ENCODE measurements at regions not wholly inside any gene's neighbourhood (a gene's known extent, or its start where the extent isn't known, plus 50 kb on each side); places are given as distances from the start of the nearest gene placed in this dataset.
A peak's percentile ranks its signal among the peaks of the same experiment; 100 is the strongest.
"Not testable (repeated sequence)": the region's sequence is repeated elsewhere in the genome, so short reads cannot be mapped to it uniquely, and the experiment has no call there.

GRCh38 chr5:96112703-96113102, 151.1 kb upstream of the ELL2 start:
- H3K4me3 ChIP-seq, result no peak overlapping the region
- peaks cover 0 to 28% (median 7%) of the 10 kb centered on the region in 3 donors for H3K4me1 ChIP-seq
- ATAC-seq, result no peak
- 94% methylated on average over 2 of the region's 2 CpGs; no CpG with 5 or more reads in 1 of the 2 donors for WGBS, 2 donors (ENCODE audit: low coverage in 1 of 2)
- H3K36me3 ChIP-seq, result no peaks in the 10 kb centered on the region
- H3K9me3 ChIP-seq, result no peaks in the 10 kb centered on the region
- H3K27ac ChIP-seq, result peak overlapping the region in 1 of 4 donors; percentile 63
- TF ChIP-seq POLR2AphosphoS5 (IDR thresholded peaks at IDR 0.05), result no peak
- TF ChIP-seq POLR2A (IDR thresholded peaks at IDR 0.05), result no peak
- TF ChIP-seq, protein P1, sequence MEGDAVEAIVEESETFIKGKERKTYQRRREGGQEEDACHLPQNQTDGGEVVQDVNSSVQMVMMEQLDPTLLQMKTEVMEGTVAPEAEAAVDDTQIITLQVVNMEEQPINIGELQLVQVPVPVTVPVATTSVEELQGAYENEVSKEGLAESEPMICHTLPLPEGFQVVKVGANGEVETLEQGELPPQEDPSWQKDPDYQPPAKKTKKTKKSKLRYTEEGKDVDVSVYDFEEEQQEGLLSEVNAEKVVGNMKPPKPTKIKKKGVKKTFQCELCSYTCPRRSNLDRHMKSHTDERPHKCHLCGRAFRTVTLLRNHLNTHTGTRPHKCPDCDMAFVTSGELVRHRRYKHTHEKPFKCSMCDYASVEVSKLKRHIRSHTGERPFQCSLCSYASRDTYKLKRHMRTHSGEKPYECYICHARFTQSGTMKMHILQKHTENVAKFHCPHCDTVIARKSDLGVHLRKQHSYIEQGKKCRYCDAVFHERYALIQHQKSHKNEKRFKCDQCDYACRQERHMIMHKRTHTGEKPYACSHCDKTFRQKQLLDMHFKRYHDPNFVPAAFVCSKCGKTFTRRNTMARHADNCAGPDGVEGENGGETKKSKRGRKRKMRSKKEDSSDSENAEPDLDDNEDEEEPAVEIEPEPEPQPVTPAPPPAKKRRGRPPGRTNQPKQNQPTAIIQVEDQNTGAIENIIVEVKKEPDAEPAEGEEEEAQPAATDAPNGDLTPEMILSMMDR (IDR thresholded peaks at IDR 0.05), result no peak
- TF ChIP-seq EP300 (IDR thresholded peaks at IDR 0.05), result no peak
- no peaks in the 10 kb centered on the region for H3K27me3 ChIP-seq

DNA sequence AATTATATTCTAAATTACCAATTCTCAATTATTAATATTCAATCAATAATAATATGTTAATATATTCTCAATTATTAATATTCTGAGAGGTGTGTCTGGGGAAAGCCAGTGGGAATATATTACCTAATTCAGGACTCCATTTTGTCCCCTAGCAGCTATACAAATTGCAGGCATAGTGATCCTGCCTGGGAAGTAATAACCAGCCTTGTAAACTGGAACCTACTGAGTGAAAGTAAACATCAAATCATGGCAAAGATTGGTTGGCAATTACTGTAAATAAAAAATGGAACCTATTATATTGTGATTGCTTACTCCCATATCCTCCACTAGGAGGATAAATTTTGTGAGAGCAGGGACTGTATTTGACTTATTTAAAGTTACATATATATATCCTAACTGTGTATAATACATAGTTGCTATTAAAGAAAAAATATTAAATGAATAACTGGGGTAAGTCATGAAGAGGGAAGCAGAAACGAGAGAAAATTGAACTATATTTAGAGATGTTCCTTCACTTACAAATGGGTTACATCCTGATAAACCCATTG, 150.5 kb upstream of the ELL2 start:
- Histone ChIP-seq H3K4me3 (no peak overlapping the region), H3K27me3 (no peaks in the 10 kb centered on the region), H3K9me3 (no peaks in the 10 kb centered on the region), H3K36me3 (no peaks in the 10 kb centered on the region), H3K27ac (no peak overlapping the region), H3K4me1 (peaks cover 0 to 23% (median 7%) of the 10 kb centered on the region in 3 donors)
- ATAC-seq, result no peak
- TF ChIP-seq POLR2A (IDR thresholded peaks at IDR 0.05) (no peak), EP300 (IDR thresholded peaks at IDR 0.05) (no peak), POLR2AphosphoS5 (IDR thresholded peaks at IDR 0.05) (no peak)
- TF ChIP-seq, protein P1 (IDR thresholded peaks at IDR 0.05), result no peak
- WGBS, 2 donors (ENCODE audit: low coverage in 1 of 2), result 60 to 79% methylated on average over 1 of the region's 1 CpG

- ATAC-seq, result no peak
- WGBS, 2 donors (ENCODE audit: low coverage in 1 of 2), result 94 to 96% methylated on average over 2 to 3 of the region's 3 CpGs
- Histone ChIP-seq H3K27ac (no peak overlapping the region), H3K9me3 (no peaks in the 10 kb centered on the region), H3K27me3 (no peaks in the 10 kb centered on the region), H3K36me3 (no peaks in the 10 kb centered on the region), H3K4me3 (no peak overlapping the region), H3K4me1 (peaks cover 0 to 16% (median 4%) of the 10 kb centered on the region in 3 donors)
- TF ChIP-seq POLR2A (IDR thresholded peaks at IDR 0.05), result no peak
These were observed 149.6 kb upstream of the ELL2 start for GRCh38 chr5:96111080-96111756.

DNA sequence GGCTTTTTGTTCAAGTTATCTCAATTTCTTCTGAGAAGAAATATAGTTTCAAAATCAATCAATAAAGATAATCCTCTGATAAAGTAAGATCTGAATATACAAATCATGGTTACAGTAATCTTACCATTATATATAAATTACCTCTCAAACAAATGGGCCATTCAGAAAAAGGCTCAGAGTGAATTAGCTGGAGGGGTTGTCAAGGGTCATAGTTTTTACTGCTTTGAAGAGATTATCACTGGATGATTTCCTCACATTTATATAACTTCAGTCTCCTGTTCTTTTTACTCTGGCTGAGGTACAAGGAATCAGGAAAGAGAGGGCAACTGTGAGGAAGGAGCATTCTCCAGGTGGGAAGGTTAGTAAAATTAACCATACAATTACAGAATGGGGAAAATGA, 148.6 kb upstream of the ELL2 start:
- Histone ChIP-seq H3K27me3 (no peaks in the 10 kb centered on the region), H3K9me3 (no peaks in the 10 kb centered on the region), H3K4me3 (no peak overlapping the region), H3K4me1 (peaks cover 0 to 16% (median 4%) of the 10 kb centered on the region in 3 donors), H3K36me3 (no peaks in the 10 kb centered on the region), H3K27ac (no peak overlapping the region)
- no peak for TF ChIP-seq POLR2A (IDR thresholded peaks at IDR 0.05)
- TF ChIP-seq POLR2AphosphoS5 (IDR thresholded peaks at IDR 0.05), result no peak
- no peak for TF ChIP-seq EP300 (IDR thresholded peaks at IDR 0.05)
- TF ChIP-seq, protein P1 (IDR thresholded peaks at IDR 0.05), result no peak
- ATAC-seq, result no peak

DNA sequence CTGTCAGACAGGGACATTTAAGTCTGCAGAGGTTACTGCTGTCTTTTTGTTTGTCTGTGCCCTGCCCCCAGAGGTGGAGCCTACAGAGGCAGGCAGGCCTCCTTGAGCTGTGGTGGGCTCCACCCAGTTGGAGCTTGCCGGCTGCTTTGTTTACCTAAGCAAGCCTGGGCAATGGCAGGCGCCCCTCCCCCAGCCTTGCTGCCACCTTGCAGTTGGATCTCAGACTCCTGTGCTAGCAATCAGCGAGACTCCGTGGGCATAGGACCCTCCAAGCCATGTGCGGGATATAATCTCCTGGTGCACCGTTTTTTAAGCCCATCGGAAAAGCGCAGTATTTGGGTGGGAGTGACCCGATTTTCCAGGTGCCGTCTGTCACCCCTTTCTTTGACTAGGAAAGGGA, 147.0 kb upstream of the ELL2 start:
- H3K9me3 ChIP-seq, ATAC-seq, H3K27me3 ChIP-seq, H3K4me1 ChIP-seq, H3K36me3 ChIP-seq, H3K27ac ChIP-seq, H3K4me3 ChIP-seq: not testable (repeated sequence)
- no CpG with 5 or more reads among the region's 10 CpGs for WGBS, 2 donors (ENCODE audit: low coverage in 1 of 2)

DNA sequence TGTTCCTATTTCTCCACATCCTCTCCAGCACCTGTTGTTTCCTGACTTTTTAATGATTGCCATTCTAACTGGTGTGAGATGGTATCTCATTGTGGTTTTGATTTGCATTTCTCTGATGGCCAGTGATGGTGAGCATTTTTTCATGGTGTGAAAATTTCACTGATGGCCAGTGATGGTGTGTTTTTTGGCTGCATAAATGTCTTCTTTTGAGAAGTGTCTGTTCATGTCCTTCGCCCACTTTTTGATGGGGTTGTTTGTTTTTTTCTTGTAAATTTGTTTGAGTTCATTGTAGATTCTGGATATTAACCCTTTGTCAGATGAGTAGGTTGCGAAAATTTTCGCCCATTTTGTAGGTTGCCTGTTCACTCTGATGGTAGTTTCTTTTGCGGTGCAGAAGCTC, 142.2 kb upstream of the ELL2 start:
- not testable (repeated sequence) for H3K4me3 ChIP-seq

More for the DNA sequence above, 142.2 kb upstream of the ELL2 start:
- not testable (repeated sequence) for H3K4me1 ChIP-seq, H3K9me3 ChIP-seq, H3K27ac ChIP-seq, H3K27me3 ChIP-seq, ATAC-seq, H3K36me3 ChIP-seq
- WGBS, 2 donors (ENCODE audit: low coverage in 1 of 2), result 94 to 100% methylated on average over 1 to 3 of the region's 4 CpGs

All from gastroesophageal sphincter (tissue), 4 donors.